NB4 (cell line): ENCODE measurements at regions not wholly inside any gene's neighbourhood (a gene's known extent, or its start where the extent isn't known, plus 50 kb on each side); places are given as distances from the start of the nearest gene placed in this dataset.

Experiments used
- CTCF ChIP-seq: IDR thresholded peaks from one replicate; pipeline ENCODE4 v1.5.1; 2012; ENCODE audit warnings: low read depth, low read length
- MAX ChIP-seq: IDR thresholded peaks from 2 replicates; pipeline ENCODE4 v1.6.1; 2011; ENCODE audit warnings: low read depth, low read length

GRCh38 chr2:225233234-225233633, 166.3 kb upstream of the NYAP2 start:
- TF ChIP-seq CTCF: no peak
- TF ChIP-seq MAX: no peak
